Fibroblast of pulmonary artery (primary cell): ENCODE measurements at regions not wholly inside any gene's neighbourhood (a gene's known extent, or its start where the extent isn't known, plus 50 kb on each side); places are given as distances from the start of the nearest gene placed in this dataset.
A peak's percentile ranks its signal among the peaks of the same experiment; 100 is the strongest.

ENCODE experiments used
- DNase-seq: peaks from one replicate; pipeline ENCODE4 v3.0.0-alpha.2; 2010; ENCODE audit warnings: low read depth
- H3K4me3 ChIP-seq: replicated peaks from 2 replicates; pipeline ENCODE4 v1.5.1; 2011; ENCODE audit warnings: low read depth, mild to moderate bottlenecking, control low read depth, low read length, moderate library complexity
- CTCF ChIP-seq: IDR thresholded peaks from 2 replicates; pipeline ENCODE4 v1.5.1; 2011; ENCODE audit warnings: mild to moderate bottlenecking, control low read depth, low read length, inconsistent platforms; ENCODE audit errors: missing control alignments

- no peak for TF ChIP-seq CTCF
- DNase-seq, result peak; percentile 89
- no peak overlapping the region for H3K4me3 ChIP-seq
Measured at GRCh38 chr11:38014405-38014804, 1416.4 kb upstream of the RAG2 start.

- no peak overlapping the region for H3K4me3 ChIP-seq
- no peak for DNase-seq
- no peak for TF ChIP-seq CTCF
Measured at GRCh38 chr11:38013157-38013556, 1415.1 kb upstream of the RAG2 start.

- TF ChIP-seq CTCF, result no peak
- DNase-seq, result no peak
- no peak overlapping the region for H3K4me3 ChIP-seq
Measured at GRCh38 chr11:38011496-38011895, 1413.5 kb upstream of the RAG2 start.

GRCh38 chr11:38009932-38010331 lies 1411.9 kb upstream of the RAG2 start:
- DNase-seq, result no peak
- H3K4me3 ChIP-seq, result no peak overlapping the region
- no peak for TF ChIP-seq CTCF

GRCh38 chr11:38006466-38006865 lies 1408.4 kb upstream of the RAG2 start:
- peak; percentile 65 for DNase-seq
- TF ChIP-seq CTCF, result no peak

GRCh38 chr11:38005597-38005996 lies 1407.6 kb upstream of the RAG2 start:
- no peak overlapping the region for H3K4me3 ChIP-seq
- TF ChIP-seq CTCF, result no peak
- DNase-seq, result peak; percentile 97

More at GRCh38 chr11:38006466-38006865, 1408.4 kb upstream of the RAG2 start:
- no peak overlapping the region for H3K4me3 ChIP-seq

GRCh38 chr11:37999171-37999570 lies 1401.1 kb upstream of the RAG2 start:
- DNase-seq, result no peak
- no peak for TF ChIP-seq CTCF
- H3K4me3 ChIP-seq, result no peak overlapping the region
